ENCODE measurements at regions not wholly inside any gene's neighbourhood (a gene's known extent, or its start where the extent isn't known, plus 50 kb on each side); places are given as distances from the start of the nearest gene placed in this dataset.
A peak's percentile ranks its signal among the peaks of the same experiment; 100 is the strongest.

DNA sequence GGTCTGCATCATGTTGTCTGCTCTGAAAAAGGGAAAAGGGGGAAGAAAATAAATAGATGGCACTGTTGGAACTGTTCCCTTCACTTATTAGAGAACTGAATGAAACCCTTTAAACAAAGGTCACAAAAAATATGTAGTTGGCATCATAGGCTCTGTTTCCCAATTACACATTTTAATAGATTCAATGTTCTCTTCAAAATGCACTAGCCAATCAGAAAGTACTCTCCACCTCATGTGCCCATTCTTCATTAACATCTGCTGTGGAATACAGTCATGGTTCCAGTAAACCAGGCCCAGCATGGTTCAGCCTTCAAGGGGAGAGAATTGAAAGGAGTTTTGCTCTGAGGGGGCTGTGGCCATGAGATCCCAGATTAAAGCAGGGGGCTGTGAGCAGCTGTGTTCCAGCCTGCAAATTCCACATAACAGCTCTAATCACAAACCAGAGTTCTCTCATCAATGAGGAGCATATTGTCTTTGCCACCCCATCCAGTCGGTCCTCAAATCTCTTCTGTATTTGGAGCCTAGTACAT is 165.9 kb upstream of the CREB1 start:
- DNase-seq, result no peak

DNA sequence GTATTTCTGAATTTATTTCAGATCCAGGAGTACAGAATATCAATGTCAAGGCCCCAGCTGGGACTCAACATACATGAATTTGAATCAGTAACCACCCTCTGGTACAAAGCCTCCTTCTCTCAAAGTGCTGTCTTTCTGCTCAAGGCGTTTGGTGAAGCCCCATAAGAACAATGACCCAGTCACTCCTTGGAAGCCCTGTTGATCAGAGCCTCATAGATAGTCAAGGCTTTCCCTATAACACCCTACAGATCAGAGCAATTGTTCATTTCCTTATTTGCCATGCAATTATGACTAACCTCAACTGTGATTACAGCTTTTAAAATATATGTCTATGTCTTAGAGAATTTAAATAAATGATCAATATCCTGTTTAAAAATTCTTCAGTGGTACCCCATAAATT is 159.1 kb upstream of the CREB1 start:
- no peak for DNase-seq

DNA sequence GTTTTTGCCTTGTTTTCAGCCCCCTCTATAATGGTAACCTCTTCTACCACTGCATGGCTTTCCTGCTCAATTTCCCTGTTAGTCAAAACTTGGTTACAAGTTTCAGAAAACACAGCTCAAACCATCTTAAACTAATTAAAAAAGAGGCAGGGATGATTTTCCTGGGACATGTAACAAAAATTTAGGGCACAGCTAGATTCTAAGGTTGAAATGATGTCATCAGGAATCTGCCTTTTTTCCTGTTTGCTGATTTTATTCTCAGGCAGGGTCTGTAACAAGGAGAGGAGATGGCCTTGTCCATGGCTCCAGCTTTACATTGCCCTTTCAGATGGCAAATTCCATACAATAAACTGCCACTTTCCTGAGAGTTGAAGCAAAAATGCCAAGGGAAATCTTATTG is 157.9 kb upstream of the CREB1 start:
- no peak for DNase-seq

DNA sequence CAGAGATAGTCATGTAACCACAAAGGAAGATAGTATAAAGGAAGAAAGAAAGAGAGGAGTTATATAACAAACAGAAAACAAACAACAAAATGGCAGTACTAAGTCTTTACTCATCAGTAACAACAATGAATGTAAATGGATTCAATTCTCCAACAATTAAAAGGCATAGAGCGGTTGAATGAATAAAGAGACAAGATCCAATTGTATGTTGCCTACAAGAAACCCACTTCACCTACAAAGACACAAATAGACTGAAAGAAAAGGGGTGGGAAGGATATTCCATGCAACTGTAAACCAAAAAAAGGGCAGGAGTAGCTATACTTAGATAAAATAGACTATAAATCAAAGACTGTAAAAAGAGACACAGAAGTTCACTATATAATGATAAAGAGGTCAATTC is 157.3 kb upstream of the CREB1 start:
- DNase-seq, result no peak

DNA sequence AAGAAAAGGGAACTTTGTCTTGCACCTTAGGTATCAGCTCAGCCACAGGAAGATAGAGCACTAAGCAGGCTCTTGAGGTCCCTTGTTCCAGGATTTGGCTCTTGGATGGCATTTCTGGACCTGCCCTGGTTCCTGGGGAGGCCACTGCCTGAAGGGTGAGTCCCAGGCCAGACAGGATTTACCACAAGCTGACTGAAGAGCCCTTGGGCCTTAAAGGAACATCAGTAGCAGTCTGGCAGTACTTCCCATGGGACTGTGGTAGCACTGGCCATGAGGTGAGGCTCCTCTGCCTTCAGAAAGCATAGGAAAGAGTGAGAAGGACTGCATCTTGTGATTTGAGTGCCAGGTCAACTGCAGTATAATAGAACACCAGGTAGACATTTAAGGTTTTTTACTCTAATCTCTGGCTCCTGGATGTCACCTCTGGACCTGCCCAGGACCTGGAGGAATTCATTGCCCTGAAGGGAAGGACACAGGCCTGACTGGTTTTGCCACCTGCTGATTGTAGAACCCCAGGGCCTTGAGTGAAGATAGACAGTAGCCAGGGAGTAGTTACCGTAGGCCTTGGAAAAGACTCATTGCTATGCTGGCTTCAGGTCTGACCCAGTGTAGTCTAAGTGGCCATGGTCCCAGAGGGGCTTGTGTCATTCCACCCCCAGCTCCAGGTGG is 154.4 kb upstream of the CREB1 start:
- DNase-seq, result no peak

DNA sequence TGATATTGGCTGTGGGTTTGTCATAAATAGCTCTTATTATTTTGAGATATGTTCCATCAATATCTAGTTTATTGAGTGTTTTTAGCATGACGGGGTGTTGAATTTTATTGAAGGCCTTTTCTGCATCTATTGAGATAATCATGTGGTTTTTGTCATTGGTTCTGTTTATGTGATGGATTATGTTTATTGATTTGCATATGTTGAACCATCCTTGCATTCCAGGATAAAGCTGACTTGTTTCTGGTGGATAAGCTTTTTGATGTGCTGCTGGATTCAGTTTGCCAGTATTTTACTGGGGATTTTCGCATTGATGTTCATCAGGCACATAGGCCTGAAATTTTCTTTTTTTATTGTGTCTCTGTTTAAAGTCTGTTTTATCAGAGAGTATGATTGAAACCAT is 151.1 kb upstream of the CREB1 start:
- DNase-seq, result peak in 1 of 4 experiments; percentile 12

DNA sequence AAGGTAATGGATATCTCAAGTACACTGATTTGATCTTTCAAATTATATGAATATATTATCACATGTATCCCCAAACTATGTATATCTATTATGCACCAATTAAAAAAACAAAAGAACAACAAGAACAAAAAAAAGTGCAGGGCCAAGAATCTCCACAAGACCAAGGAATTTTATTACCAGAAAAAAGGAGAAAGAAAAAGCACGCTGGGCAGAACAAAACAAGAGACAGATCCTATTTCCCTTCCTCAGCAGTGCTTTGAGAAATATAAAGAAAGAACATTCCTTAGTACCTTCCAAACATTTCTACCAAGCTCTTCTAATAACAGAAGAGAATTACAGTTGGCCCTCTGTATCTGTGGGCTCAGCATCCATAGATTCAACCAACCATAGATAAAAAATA is 144.7 kb upstream of the CREB1 start:
- DNase-seq, result no peak

DNA sequence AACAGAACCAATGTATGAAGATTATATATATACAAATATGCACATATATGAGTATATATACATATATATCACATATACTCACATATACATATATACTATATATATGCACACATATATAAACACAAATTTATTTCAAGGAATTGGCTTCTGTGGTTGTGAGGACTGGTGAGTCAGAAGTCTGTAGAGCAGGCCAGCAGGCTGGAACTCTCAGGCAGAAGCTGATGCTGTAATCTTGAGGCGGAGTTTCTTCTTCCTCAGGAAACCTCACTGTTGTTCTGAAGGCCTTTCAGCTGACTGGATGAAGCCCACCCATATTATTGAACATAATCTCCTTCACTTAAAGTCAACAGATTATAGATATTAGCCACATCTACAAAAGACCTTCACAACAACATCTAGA is 143.9 kb upstream of the CREB1 start:
- DNase-seq, result peak; percentile 12 to 48 (median 41)

DNA sequence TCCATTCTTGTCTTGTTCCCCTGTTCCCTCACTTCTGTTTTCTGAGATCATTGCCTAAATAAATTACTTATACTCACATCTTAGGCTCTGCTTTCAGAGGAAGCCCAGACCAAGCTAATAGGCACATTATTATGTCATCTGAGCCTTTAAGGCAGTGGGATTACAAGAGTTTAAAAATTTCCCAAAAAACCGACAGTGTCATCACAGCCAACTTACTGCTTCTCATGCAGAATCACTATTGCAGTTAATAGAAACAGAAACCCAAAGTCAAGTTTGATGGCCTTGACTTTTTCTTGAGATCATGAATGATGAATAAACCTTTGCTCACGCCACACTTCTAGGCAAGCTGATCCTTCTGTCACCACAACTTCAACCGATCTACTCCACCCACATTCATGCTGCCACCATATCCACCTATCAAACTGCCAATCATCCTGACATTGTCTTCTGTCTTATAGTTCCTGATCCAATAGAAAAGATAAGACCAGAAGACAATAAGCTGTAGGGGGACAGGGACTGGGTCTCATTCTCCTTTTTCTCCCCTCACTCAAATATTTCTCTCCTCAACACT is 142.7 kb upstream of the CREB1 start:
- peak in 2 of 4 experiments; percentile 14 to 18 for DNase-seq

DNA sequence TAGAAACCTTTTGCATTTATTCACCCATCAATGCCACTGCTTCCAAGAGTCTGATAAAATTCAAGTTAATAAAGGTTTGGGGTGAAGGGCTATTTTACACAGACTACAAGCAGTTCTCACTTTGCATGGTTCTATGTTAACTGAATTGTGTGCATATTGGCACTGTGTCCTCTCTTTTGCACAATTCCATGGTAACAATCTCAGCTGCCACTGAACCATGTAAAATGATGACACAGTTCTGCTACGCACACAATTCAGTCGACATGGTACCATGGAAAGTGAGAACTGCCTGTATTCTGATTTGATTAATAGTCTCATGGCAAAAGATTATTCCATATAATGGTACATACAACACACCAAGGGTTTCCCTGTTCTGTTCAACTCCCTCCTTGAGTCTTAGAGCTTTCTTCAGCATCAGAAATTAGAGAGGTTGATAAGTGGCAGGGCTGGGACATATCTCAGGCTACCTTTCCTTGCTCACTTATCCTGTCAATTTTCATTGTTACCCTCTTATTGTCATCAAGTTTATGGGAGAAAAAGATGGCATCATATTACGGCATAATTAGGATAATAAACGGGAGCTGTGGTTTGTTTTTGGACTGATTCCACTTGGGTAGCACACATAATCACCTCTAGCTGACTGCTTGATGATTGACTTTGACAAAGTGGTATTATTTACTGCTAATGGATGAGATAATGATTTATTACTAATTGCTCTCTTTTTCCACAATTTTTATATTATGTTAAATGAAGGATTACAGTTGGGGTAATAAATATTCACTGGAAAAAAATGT is 139.3 kb upstream of the CREB1 start:
- no peak for DNase-seq

DNA sequence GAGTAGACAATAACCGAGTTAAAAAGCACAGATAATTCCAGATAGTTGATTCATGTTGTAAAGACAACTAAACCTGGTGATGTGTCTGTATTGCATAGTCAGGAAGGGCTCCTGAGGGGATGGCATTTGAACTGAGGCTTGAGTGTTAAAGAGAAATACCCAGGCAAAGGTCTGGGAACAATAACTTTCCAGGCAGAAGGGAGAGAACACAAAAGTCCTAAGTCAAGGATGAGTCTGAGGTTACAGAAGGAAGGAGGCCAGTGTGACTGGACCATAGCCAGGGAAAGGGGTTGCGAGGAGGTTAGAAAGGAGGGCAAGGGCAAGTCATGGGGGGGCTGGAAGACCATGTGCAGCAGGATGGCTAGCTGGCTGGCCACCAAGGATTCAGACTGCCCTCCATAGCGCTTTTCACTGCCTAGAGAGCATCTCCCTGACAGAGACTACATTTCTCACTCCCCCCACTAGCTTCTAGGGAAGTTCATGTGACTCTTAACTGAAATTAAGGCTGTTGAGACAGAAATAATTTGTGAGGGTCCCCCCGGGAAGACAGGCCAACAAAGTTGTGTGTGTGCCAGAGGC is 135.5 kb upstream of the CREB1 start:
- no peak for DNase-seq

DNA sequence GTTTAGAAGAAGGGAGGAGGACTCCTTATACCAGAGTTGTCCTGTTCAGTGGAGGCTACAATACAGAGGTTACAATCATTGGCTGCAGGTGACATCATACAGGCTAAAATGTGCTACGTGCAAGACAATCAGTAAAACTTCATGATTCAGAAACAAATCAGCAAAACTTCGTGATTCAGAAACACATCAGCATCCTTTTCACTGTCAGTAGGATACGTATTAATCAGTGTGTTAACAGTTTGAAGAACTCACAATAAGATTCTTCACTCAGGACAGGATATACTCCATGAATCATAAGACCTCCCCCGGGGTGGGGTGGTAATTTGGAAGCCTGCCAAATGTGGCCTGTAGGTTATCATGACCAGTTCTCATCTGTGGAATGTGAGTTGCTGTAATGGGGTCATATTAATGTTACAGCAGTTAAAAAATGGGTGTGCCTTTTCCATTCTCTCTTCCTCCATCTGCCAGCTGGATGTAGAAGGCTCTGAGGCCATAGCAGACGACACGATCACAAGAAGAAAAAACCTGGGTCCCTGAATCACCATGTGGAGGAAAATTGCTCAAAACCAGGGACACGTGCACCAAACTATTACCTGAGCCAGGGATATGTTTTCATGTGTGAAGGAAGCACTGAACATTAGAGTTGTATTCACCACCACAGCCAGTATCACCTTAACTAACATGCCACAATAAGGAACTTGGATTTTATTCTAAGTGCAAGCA is 134.8 kb upstream of the CREB1 start:
- peak in 2 of 4 experiments; percentile 3 to 12 for DNase-seq

DNA sequence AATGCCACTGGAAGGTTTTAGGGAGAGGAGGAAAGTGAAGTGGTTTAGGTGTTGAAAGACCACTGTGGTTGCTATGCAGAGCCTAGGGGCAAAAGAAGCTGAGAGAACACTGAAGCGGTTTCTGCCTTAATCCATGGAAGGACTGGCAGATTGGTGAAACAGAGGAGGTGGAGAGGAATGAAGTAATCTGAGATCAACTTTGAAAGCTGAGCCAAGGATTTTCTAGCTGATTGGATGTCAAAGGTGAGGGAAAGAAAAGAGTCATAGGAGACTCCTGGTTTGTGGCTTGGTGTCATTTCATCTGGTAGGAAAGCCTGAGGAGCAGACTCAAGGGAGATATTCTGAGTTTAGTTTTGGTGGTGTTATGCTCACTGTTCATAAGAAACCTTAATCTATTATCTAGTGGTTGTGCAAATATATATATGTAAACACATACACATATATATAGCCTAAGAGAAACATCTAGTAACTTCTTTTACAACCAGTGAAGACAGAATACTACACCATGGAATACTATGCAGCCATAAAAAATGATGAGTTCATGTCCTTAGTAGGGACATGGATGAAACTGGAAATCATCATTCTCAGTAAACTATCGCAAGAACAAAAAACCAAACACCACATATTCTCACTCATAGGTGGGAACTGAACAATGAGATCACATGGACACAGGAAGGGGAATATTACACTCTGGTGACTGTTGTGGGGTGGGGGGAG is 134.1 kb upstream of the CREB1 start:
- DNase-seq, result no peak

DNA sequence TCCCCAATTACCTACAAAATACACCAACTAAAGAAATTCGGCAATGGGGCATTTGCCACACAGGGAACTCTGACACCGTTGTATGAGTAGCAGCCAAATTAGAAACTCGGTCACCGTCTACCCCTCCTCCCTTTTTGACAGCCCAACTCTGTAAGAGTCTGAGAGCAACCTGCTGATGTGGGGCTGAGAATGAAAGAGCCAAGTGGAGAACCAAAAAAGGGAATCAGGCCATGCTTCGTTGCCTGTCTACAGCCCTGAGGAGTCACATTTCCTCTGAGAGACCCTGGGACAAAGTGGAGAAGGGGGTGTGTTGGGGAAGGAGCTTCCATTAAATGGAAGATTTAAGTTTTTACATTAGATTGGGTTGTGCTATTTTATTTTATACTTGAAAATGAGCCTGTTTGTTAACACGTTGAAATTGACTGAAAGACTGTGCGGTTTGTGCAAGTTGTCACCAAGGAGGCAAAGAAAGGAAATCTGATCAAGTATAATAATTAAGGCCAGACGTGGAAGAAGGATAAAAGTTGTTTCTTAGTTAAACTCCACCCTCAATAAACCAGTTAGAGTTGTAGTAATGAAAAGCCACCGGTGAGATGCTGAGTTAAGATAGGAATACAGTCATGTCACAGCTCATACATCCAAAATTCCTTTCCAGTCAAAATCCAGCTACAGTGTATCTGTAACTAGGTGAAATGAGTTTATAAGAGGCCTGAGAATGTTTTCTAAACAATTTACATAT is 131.7 kb upstream of the CREB1 start:
- no peak for DNase-seq

DNA sequence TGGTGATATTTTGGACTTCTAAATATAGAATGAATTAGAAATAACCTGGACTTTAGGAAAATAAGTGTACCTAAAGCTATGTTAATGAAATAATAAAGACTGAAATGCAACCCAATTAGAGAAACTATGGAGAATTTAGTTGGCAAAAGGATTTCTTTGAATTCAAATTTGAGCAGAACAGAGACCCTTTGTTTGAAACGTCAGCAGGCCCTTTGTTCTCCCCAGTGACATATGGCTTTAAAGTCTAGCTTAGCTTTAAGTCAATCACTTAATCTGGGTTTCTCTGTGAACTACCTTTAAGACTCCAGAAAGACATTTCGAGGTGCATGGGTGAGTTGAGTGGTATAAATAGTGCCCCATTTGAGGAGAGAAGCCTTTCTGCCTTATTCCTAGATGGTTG is 130.5 kb upstream of the CREB1 start:
- DNase-seq, result no peak

DNA sequence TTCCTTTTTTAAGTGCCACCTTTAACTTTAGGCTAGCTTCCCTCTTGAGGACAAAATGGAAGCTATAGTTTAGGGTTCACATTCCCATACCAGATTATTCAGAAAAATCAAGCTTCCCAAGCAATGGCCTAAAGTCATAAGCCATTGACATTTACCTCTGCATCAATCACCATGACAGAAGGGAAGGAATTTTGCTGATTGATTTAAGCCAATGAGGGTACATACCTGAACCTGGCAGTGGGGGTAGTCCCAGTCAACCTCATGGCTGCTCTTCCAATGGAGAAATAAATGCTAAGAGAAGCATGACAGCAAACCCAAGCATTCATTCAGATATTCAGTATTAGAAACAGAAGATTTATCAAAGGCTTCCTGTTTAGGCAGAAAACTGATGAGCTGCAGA is 128.4 kb upstream of the CREB1 start:
- no peak for DNase-seq

DNA sequence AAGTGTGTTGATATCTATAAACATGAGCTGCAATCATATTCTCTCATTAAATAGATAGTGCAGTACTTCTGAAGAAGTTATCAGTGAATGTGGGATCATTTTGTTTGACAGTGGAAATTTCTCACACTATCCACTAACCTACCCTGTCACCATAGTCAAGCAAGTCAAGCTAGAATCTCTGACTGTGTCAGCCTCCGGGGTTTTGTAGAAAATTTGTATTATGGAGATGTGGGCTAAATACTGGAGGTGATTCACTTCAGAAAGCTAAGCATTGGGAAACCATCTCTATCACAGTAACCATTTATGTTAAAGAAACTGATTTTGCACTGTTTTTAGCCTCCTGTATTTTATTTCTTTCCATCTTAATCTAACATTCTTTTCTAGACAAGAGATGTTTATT is 126.6 kb upstream of the CREB1 start:
- DNase-seq, result no peak

DNA sequence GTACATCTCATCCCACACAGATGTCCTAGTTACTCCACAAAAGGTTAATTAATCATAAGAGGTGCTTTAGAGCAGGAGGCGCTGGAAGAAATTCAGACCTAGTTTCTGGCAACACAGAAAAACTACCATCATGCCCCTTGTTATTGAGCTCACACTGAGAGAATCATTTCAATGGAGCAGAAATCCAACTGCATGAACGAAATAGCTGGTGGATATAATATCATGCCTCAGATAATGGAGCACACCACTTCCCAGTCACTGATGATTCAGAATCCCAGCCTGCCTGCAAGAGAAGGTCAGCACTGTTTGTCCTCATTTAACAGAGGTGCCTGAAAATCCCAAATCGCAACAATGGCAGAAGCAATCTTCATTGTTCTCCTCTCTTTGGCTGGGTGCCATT is 125.8 kb upstream of the CREB1 start:
- DNase-seq, result no peak

DNA sequence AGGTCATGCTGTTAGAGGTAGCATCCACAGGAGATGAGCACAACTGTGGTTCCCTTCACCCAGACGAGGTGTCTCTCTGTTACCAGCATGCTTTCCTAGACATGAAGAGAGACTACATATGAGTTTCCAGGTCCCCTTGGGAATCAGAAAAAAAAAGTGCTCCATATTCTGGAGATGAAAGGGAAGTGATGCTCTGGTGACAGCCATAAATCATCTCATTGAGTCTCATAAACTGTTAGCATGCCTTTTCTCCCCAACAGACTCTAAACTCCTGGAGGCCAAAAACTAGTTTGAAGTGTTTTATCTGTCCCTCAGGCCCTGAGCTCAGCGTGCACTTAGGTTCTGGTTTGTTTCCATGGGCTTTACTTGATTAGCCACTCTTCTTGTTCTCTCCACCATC is 124.6 kb upstream of the CREB1 start:
- DNase-seq, result no peak

DNA sequence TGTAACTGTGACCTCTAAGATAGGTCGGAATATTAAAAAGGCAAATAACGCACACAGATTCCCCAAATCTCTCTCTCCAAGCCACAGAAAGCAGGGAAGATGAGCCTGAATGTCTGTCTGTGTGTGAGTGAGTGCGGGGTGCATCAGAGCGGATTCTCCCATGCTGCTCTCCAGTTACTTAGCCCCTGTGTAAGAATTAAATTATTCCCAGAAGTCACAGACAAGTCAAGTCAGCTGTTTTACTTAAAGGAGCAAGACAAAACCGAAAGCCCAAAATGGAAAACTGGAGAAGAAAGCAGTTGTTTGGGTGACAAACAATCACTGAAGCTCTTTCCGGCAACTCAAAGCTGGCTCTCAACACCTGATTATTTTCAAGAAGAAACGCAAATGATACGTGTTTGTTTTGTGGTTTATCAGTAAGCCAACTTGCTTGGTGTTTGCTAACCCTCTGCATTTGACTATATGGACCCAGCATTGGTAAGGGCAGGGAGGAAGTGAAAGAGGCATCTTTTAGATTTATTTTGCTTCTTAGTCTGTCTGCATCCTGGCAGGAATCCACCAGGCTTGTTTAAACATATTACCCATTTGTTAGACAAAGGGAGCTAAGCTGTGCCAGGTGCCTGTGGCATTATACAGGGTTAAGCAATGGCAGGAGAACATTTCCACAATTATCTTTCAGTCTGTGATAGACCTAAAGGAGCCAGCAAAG is 121.5 kb upstream of the CREB1 start:
- DNase-seq, result peak in 1 of 4 experiments; percentile 16

DNA sequence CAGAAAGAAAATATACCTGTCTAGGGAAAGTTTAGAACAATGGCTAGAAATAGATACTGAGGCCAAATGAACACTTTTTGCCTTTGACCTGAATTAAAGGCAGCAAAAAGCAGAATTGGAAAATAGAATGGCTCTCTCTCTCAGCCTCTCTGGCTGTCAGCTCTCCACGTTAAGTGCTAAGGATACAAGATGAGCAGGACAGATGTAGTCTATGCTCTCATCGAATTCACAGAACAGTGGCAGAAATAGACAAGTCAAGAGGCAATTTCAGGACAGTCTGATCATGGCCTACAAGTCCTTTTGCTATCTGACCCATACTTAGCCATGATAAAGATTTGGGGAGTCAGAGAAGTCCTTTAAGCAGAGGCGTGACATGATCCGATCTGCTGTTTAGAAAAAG is 120.2 kb upstream of the CREB1 start:
- DNase-seq, result no peak

Data from suppressor macrophage (primary cell).